HepG2 (cell line): ENCODE measurements at regions not wholly inside any gene's neighbourhood (a gene's known extent, or its start where the extent isn't known, plus 50 kb on each side); places are given as distances from the start of the nearest gene placed in this dataset.

Experiments used
- ATAC-seq: fragments of 200-7000 bp; cut with Tn5 transposase; 3 replicates; pipeline ENCODE4 v1.9.1; 2020; ENCODE audit warnings: mild to moderate bottlenecking, moderate library complexity
- BruUV-seq: library from RNA; stranded (reverse); fragments of 400-500 nt; replicated peaks from 2 replicates; lab custom pipeline; 2021; lab: Mats Ljungman, UMichigan
- CTCF ChIA-PET: fragments of 300-600 bp; formaldehyde crosslinking; extraction: SDS; loops from one replicate; lab custom pipeline; 2021; ENCODE audit warnings: low total read pairs, inconsistent platforms, low intra/inter-chr PET ratio; lab: Yijun Ruan, JAX
- POLR2A ChIA-PET: fragments of 350-600 bp; sonication (Branson Sonifier 250); formaldehyde crosslinking; loops from one replicate; lab custom pipeline; 2020; ENCODE audit warnings: antibody characterized with exemption, inconsistent platforms; lab: Yijun Ruan, JAX
- DNase-seq: peaks from one replicate; pipeline ENCODE4 v3.0.0-alpha.2; 2015; ENCODE audit warnings: low spot score
- FAIRE-seq: peaks from 3 replicates; lab custom pipeline; 2011; peaks lifted over from hg19 to GRCh38; lab: Jason Lieb, UNC
- H2AFZ ChIP-seq: one replicate; pipeline ENCODE4 v1.6.1; 2011; ENCODE audit warnings: low read length, inconsistent platforms
- H3K27ac ChIP-seq: fragments of 300-600 bp; 3 replicates; pipeline ENCODE4 v1.8.0; 2011; ENCODE audit warnings: mixed run types, mild to moderate bottlenecking, mixed read lengths, low read length, inconsistent platforms; ENCODE audit not compliant: insufficient read depth; ENCODE audit errors: extremely low read length
- H3K27me3 ChIP-seq, 2 experiments: fragments of 200-600 bp in 1 of 2; 2 replicates in 1 of 2; 3 replicates in 1 of 2; pipeline versions ENCODE4 v1.6.0 to v1.8.0; 2011; ENCODE audit warnings: low read length in 2 of 2, mild to moderate bottlenecking in 2 of 2, moderate library complexity in 2 of 2, inconsistent platforms in 1 of 2; ENCODE audit not compliant: insufficient read depth in 2 of 2, control insufficient read depth in 1 of 2
- H3K36me3 ChIP-seq, 2 experiments: fragments of 200-600 bp in 1 of 2; replicated peaks in 1 of 2; 2 replicates in 1 of 2; 3 replicates in 1 of 2; pipeline versions ENCODE4 v1.5.1 to v1.8.0; 2011; ENCODE audit warnings: low read length in 2 of 2, inconsistent platforms in 1 of 2; ENCODE audit not compliant: insufficient read depth in 2 of 2, control insufficient read depth in 1 of 2
- H3K4me1 ChIP-seq: 2 replicates; pipeline ENCODE4 v1.5.1; 2012; ENCODE audit warnings: low read length, inconsistent platforms; ENCODE audit not compliant: insufficient read depth
- H3K4me2 ChIP-seq: 2 replicates; pipeline ENCODE4 v1.6.0; 2011; ENCODE audit warnings: low read depth, low read length, inconsistent platforms
- H3K4me3 ChIP-seq, 3 experiments: fragments of 200-600 bp in 1 of 3; sonication (generic), shearing (Covaris generic) in 1 of 3; replicated peaks in 1 of 3; 2 replicates each; pipeline ENCODE4 v1.5.1; 2011 to 2016; ENCODE audit warnings: low read length in 3 of 3, inconsistent platforms in 2 of 3, low read depth in 2 of 3, mild to moderate bottlenecking in 2 of 3, control low read depth in 1 of 3, mixed read lengths in 1 of 3; ENCODE audit not compliant: insufficient read depth in 1 of 3
- H3K79me2 ChIP-seq: one replicate; pipeline ENCODE4 v1.6.1; 2011; ENCODE audit warnings: low read length, inconsistent platforms; ENCODE audit not compliant: insufficient read depth
- H3K9ac ChIP-seq: 2 replicates; pipeline ENCODE4 v1.6.0; 2011; ENCODE audit warnings: mild to moderate bottlenecking, low read depth, low read length, inconsistent platforms; ENCODE audit not compliant: insufficient read depth
- H3K9me3 ChIP-seq: 2 replicates; pipeline ENCODE4 v1.5.1; 2012; ENCODE audit warnings: mild to moderate bottlenecking, low read length
- H4K20me1 ChIP-seq: 2 replicates; pipeline ENCODE4 v1.6.0; 2011; ENCODE audit warnings: inconsistent platforms, mild to moderate bottlenecking, low read length, moderate library complexity; ENCODE audit not compliant: insufficient read depth
- ADNP ChIP-seq: sonication (generic); formaldehyde crosslinking; IDR thresholded peaks from 2 replicates; pipeline ENCODE4 v1.4.0; 2020; ENCODE audit warnings: missing genetic modification reagents
- GATAD2A ChIP-seq: IDR thresholded peaks from 2 replicates; pipeline ENCODE4 v1.6.1; 2016
- SRSF9 ChIP-seq: fragments of 200-400 bp; formaldehyde crosslinking; IDR thresholded peaks from 2 replicates; pipeline ENCODE4 v1.6.1; 2018; ENCODE audit warnings: borderline replicate concordance, mild to moderate bottlenecking, low read depth, low read length; ENCODE audit not compliant: insufficient read depth, poor library complexity, severe bottlenecking
- ZBTB1 ChIP-seq: sonication (generic); formaldehyde crosslinking; IDR thresholded peaks from 2 replicates; pipeline ENCODE4 v1.4.0; 2020; ENCODE audit warnings: missing genetic modification reagents, borderline replicate concordance
- ZNF792 ChIP-seq: IDR thresholded peaks from 2 replicates; pipeline ENCODE4 v1.6.1; 2016
- ZSCAN30 ChIP-seq: sonication (generic); formaldehyde crosslinking; IDR thresholded peaks from 2 replicates; pipeline ENCODE4 v1.5.0; 2020; ENCODE audit warnings: mild to moderate bottlenecking, missing genetic modification reagents
- WGBS: methylation state at CpG from one replicate; pipeline ENCODE4 v1.1.6; 2017; ENCODE audit warnings: low lambda C conversion rate; 5-methylcytosine and 5-hydroxymethylcytosine counted together
- in situ Hi-C: cut with HindIII; loops from 2 replicates; pipeline ENCODE4 v1.10.0; 2017; ENCODE audit warnings: low pct_unique_long_range_greater_than_20kb; ENCODE audit not compliant: extremely low pct_ligation_motif_present
- intact Hi-C: fragments of 100-400 bp; cut with micrococcal nuclease; formaldehyde crosslinking; loops from one replicate; pipeline ENCODE4 v1.10.0; 2022; ENCODE audit not compliant: unreplicated experiment
- TF ChIP-seq, protein P1 (sequence below): sonication (generic); formaldehyde crosslinking; IDR thresholded peaks from 2 replicates; pipeline ENCODE4 v1.4.0; 2020; ENCODE audit warnings: mild to moderate bottlenecking, missing genetic modification reagents
- TF ChIP-seq, protein P2 (sequence below): sonication (generic); formaldehyde crosslinking; IDR thresholded peaks from 2 replicates; pipeline ENCODE4 v1.5.0; 2020; ENCODE audit warnings: mild to moderate bottlenecking, missing genetic modification reagents, borderline replicate concordance
- TF ChIP-seq, protein P3 (sequence below): sonication (generic); formaldehyde crosslinking; IDR thresholded peaks from 2 replicates; pipeline ENCODE4 v1.8.0; 2022; ENCODE audit warnings: mild to moderate bottlenecking, missing genetic modification reagents, moderate library complexity
- TF ChIP-seq, protein P4 (sequence below): sonication (generic); formaldehyde crosslinking; IDR thresholded peaks from 2 replicates; pipeline ENCODE4 v1.4.0; 2020; ENCODE audit warnings: missing genetic modification reagents

DNA sequence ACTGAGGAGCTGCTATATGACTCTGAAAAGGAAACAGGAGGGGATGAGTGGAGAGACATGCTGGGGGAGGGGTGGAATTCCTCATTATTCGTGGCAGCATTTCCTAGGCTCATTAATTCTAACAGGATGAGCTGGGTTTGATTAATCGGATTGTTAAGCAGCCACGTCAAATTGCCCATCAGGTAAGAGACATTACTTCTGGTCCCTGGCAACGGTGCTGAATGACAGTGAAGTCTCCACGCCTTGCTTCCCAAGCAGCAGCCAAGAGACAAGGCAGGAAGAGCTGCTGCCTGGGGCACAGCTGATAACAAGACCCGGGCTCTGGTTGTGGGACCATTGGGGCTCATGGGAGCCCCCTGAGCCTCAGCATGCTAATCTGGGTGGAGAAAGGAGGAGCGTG, 86.6 kb downstream of the MARCHF4 start:
- no peak overlapping the region for H3K9ac ChIP-seq
- no peak for ATAC-seq
- ChIA-PET POLR2A (no interaction called here), CTCF (no interaction called here)
- no peak overlapping the region for H2AFZ ChIP-seq
- no peaks in the 10 kb centered on the region for H4K20me1 ChIP-seq
- in situ Hi-C loops: no loop called here
- no peak for DNase-seq
- no peak overlapping the region for H3K27ac ChIP-seq
- peaks cover 19% of the 10 kb centered on the region for H3K4me1 ChIP-seq
- no peak for FAIRE-seq
- no peak overlapping the region for H3K4me3 ChIP-seq
- intact Hi-C loops: no loop called here
- no peak overlapping the region for H3K4me2 ChIP-seq
- no peaks in the 10 kb centered on the region for H3K79me2 ChIP-seq
- no peaks in the 10 kb centered on the region for H3K36me3 ChIP-seq
- H3K27me3 ChIP-seq: peaks cover 0 to under 1% of the 10 kb centered on the region in 2 experiments; a peak in 1 of 5 replicates
- no TSS peak for BruUV-seq
- 40% methylated on average over 7 of the region's 7 CpGs for WGBS
- no peaks in the 10 kb centered on the region for H3K9me3 ChIP-seq
- TF ChIP-seq, protein P1, sequence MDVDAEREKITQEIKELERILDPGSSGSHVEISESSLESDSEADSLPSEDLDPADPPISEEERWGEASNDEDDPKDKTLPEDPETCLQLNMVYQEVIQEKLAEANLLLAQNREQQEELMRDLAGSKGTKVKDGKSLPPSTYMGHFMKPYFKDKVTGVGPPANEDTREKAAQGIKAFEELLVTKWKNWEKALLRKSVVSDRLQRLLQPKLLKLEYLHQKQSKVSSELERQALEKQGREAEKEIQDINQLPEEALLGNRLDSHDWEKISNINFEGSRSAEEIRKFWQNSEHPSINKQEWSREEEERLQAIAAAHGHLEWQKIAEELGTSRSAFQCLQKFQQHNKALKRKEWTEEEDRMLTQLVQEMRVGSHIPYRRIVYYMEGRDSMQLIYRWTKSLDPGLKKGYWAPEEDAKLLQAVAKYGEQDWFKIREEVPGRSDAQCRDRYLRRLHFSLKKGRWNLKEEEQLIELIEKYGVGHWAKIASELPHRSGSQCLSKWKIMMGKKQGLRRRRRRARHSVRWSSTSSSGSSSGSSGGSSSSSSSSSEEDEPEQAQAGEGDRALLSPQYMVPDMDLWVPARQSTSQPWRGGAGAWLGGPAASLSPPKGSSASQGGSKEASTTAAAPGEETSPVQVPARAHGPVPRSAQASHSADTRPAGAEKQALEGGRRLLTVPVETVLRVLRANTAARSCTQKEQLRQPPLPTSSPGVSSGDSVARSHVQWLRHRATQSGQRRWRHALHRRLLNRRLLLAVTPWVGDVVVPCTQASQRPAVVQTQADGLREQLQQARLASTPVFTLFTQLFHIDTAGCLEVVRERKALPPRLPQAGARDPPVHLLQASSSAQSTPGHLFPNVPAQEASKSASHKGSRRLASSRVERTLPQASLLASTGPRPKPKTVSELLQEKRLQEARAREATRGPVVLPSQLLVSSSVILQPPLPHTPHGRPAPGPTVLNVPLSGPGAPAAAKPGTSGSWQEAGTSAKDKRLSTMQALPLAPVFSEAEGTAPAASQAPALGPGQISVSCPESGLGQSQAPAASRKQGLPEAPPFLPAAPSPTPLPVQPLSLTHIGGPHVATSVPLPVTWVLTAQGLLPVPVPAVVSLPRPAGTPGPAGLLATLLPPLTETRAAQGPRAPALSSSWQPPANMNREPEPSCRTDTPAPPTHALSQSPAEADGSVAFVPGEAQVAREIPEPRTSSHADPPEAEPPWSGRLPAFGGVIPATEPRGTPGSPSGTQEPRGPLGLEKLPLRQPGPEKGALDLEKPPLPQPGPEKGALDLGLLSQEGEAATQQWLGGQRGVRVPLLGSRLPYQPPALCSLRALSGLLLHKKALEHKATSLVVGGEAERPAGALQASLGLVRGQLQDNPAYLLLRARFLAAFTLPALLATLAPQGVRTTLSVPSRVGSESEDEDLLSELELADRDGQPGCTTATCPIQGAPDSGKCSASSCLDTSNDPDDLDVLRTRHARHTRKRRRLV (CRISPR knock-in tag): no peak
- TF ChIP-seq ZBTB1 (no peak), ZNF792 (no peak), ADNP (CRISPR knock-in tag) (no peak), GATAD2A (no peak), ZSCAN30 (CRISPR knock-in tag) (no peak), SRSF9 (no peak)
- TF ChIP-seq, protein P2, sequence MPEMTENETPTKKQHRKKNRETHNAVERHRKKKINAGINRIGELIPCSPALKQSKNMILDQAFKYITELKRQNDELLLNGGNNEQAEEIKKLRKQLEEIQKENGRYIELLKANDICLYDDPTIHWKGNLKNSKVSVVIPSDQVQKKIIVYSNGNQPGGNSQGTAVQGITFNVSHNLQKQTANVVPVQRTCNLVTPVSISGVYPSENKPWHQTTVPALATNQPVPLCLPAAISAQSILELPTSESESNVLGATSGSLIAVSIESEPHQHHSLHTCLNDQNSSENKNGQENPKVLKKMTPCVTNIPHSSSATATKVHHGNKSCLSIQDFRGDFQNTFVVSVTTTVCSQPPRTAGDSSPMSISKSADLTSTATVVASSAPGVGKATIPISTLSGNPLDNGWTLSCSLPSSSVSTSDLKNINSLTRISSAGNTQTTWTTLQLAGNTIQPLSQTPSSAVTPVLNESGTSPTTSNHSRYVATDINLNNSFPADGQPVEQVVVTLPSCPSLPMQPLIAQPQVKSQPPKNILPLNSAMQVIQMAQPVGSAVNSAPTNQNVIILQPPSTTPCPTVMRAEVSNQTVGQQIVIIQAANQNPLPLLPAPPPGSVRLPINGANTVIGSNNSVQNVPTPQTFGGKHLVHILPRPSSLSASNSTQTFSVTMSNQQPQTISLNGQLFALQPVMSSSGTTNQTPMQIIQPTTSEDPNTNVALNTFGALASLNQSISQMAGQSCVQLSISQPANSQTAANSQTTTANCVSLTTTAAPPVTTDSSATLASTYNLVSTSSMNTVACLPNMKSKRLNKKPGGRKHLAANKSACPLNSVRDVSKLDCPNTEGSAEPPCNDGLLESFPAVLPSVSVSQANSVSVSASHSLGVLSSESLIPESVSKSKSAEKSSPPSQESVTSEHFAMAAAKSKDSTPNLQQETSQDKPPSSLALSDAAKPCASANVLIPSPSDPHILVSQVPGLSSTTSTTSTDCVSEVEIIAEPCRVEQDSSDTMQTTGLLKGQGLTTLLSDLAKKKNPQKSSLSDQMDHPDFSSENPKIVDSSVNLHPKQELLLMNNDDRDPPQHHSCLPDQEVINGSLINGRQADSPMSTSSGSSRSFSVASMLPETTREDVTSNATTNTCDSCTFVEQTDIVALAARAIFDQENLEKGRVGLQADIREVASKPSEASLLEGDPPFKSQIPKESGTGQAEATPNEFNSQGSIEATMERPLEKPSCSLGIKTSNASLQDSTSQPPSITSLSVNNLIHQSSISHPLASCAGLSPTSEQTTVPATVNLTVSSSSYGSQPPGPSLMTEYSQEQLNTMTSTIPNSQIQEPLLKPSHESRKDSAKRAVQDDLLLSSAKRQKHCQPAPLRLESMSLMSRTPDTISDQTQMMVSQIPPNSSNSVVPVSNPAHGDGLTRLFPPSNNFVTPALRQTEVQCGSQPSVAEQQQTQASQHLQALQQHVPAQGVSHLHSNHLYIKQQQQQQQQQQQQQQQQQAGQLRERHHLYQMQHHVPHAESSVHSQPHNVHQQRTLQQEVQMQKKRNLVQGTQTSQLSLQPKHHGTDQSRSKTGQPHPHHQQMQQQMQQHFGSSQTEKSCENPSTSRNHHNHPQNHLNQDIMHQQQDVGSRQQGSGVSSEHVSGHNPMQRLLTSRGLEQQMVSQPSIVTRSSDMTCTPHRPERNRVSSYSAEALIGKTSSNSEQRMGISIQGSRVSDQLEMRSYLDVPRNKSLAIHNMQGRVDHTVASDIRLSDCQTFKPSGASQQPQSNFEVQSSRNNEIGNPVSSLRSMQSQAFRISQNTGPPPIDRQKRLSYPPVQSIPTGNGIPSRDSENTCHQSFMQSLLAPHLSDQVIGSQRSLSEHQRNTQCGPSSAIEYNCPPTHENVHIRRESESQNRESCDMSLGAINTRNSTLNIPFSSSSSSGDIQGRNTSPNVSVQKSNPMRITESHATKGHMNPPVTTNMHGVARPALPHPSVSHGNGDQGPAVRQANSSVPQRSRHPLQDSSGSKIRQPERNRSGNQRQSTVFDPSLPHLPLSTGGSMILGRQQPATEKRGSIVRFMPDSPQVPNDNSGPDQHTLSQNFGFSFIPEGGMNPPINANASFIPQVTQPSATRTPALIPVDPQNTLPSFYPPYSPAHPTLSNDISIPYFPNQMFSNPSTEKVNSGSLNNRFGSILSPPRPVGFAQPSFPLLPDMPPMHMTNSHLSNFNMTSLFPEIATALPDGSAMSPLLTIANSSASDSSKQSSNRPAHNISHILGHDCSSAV (CRISPR knock-in tag): no peak
- TF ChIP-seq, protein P3, sequence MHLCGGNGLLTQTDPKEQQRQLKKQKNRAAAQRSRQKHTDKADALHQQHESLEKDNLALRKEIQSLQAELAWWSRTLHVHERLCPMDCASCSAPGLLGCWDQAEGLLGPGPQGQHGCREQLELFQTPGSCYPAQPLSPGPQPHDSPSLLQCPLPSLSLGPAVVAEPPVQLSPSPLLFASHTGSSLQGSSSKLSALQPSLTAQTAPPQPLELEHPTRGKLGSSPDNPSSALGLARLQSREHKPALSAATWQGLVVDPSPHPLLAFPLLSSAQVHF: no peak
- TF ChIP-seq, protein P4, sequence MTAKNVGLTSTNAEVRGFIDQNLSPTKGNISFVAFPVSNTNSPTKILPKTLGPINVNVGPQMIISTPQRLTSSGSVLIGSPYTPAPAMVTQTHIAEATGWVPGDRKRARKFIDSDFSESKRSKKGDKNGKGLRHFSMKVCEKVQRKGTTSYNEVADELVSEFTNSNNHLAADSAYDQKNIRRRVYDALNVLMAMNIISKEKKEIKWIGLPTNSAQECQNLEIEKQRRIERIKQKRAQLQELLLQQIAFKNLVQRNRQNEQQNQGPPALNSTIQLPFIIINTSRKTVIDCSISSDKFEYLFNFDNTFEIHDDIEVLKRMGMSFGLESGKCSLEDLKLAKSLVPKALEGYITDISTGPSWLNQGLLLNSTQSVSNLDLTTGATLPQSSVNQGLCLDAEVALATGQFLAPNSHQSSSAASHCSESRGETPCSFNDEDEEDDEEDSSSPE: no peak
